ENCODE measurements at regions not wholly inside any gene's neighbourhood (a gene's known extent, or its start where the extent isn't known, plus 50 kb on each side); places are given as distances from the start of the nearest gene placed in this dataset.

DNA sequence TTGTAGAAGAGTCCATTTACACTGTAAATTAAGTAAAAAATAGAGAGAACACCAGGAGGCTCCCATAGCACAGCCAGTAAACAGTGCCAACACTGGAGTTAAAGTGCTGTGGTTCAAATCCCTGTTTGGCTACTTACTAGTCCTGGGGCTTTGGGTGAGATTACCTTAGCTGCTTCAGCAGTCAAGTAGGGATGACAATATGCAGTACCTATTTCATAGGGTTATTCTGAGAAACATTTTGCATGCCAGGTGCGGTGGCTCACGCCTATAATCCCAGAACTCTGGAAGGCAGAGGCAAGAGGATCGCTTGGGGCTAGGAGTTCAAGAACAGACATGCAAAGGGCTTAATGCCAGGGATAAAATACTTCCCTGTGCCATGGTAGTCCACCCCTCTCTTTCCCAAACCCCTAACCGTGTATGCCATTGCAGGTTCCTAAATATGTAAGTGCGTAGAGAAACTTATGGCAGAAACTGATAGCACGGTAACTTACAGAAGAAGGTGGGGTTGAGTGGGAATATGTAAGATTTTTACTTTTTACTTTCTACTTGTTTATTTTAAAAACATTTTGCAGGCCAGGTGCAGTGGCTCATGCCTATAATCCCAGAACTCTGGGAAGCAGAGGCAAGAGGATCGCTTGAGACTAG, 86.4 kb upstream of the PICALM start:
- TF ChIP-seq, protein P1, sequence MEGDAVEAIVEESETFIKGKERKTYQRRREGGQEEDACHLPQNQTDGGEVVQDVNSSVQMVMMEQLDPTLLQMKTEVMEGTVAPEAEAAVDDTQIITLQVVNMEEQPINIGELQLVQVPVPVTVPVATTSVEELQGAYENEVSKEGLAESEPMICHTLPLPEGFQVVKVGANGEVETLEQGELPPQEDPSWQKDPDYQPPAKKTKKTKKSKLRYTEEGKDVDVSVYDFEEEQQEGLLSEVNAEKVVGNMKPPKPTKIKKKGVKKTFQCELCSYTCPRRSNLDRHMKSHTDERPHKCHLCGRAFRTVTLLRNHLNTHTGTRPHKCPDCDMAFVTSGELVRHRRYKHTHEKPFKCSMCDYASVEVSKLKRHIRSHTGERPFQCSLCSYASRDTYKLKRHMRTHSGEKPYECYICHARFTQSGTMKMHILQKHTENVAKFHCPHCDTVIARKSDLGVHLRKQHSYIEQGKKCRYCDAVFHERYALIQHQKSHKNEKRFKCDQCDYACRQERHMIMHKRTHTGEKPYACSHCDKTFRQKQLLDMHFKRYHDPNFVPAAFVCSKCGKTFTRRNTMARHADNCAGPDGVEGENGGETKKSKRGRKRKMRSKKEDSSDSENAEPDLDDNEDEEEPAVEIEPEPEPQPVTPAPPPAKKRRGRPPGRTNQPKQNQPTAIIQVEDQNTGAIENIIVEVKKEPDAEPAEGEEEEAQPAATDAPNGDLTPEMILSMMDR (IDR thresholded peaks at IDR 0.05) = no peak
- TF ChIP-seq EZH2 (IDR thresholded peaks at IDR 0.05; ENCODE audit: borderline replicate concordance, insufficient read depth, low read depth, low read length, poor library complexity, severe bottlenecking) = no peak
